ENCODE measurements at regions not wholly inside any gene's neighbourhood (a gene's known extent, or its start where the extent isn't known, plus 50 kb on each side); places are given as distances from the start of the nearest gene placed in this dataset.
"Not testable (repeated sequence)": the region's sequence is repeated elsewhere in the genome, so short reads cannot be mapped to it uniquely, and the experiment has no call there.

DNA sequence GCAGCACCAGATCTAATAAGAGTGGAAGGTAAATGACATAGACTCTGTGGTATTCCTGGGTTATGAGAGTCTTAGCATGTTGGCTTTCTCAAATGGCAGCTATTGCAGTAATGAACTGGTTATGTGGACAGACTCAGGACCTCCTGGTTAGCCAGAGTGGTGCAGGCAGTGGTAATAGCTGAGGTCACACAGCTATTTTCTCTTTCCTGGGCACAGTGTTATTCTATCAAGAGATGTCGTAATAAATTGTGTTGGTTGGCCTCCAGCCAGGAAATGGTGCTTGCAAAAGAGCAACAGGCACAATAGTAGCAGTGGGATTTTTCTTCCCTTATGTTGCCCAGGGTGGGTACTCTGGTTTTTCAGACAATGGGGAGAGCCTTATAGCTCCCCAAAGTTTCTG, 279.2 kb upstream of the FGF16 start:
- no peak for DNase-seq

DNA sequence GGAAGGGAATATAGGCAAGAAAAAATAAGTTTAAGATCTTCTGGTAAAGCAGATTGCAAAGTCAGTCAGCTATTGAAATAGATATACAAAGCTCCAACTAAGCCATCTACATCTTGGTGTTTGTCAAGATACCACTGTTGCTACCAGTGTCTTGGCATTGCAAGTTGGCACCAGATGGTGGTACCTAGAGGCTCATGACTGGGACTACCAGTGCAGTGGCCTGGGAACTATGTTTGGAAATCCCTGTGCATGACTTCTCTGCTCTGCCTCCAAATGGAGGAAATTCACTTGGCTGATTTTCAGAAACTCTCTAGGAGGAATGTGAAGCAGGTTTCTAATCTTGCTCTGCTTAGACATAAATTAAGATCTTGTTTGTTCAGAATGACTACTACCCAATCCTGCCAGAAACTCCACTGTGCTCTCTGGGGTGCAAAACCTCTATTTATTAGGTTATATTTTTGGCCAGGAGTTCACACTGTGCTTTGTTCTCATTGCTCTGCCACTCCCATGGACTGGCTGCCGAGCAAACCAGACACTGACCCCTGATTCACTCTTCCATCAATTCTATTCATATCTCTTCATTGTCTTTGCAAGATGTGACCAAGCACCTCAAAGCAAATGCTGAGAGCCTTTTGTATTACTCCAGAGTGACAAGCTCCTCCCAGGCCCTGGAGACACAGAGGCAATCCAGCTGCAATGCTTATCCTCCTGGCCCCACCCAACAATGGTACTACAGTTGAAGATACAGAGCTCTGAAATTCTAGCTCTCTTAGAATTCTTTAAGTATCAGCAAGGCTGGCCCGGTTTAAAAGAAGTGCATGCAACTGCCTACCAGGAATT, 272.3 kb upstream of the FGF16 start:
- no peak for DNase-seq

- DNase-seq: no peak
These were observed 246.5 kb upstream of the FGF16 start for GRCh38 chrX:77200663-77201062.

- DNase-seq: no peak
These were observed 224.1 kb upstream of the FGF16 start for GRCh38 chrX:77223046-77223445.

- no peak for DNase-seq
These were observed 182.7 kb upstream of the FGF16 start for GRCh38 chrX:77264490-77264889.

DNA sequence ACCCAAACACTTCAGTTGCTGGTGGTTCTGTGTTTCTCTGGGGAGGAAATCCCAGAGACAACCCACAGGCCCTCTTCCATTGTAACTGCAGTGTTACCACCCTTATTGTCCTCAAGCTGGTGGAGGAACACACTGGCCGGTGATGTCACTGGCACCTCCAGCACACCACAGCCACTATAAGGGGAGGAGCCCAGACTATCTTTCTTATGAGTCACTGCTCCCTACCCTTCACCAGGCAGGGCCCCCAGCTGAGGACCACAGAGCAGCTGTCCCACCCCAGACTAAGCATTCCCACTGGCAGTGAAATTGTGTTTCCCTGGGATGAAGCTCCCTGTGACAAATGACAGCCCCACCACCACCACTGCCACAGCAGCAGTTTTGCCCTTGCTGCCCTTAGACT, 171.8 kb upstream of the FGF16 start:
- no peak for DNase-seq

DNA sequence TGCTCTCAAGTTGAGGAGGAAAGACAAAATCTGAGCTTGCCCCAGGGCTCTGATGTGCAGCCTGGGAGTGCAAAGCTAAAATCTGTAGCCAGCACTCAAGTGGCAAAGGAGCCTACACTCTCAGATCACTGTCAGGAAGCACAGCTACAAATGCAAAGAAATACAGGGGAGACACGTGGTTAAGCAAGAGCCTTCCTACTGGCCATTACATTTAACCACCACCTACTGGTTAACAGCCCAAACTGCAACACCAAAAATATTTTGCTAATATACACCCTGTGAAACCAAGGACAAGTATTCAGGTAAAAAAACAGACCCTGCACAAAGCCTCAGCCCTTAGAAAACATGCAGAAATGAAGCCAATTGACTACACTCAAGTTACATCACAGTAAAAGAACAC, 170.4 kb upstream of the FGF16 start:
- no peak for DNase-seq

DNA sequence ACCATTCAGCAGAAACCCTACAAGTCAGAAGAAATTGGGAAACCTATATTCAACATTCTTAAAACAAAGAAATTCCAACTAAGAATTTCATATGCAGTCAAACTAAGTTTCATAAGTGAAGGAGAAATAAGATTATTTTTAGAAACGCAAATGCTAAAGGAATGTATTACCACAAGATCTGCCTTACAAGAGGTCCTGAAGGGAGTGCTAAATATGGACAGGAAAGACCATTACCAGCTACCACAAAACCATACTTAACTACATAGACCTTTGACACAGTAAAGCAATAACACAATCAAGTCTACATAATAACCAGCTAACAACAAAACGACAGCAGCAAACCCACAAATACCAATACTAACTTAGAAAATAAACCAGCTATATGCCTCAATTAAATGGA, 169.3 kb upstream of the FGF16 start:
- no peak for DNase-seq

- DNase-seq: not testable (repeated sequence)
These were observed 167.8 kb upstream of the FGF16 start for GRCh38 chrX:77279373-77279772.

DNA sequence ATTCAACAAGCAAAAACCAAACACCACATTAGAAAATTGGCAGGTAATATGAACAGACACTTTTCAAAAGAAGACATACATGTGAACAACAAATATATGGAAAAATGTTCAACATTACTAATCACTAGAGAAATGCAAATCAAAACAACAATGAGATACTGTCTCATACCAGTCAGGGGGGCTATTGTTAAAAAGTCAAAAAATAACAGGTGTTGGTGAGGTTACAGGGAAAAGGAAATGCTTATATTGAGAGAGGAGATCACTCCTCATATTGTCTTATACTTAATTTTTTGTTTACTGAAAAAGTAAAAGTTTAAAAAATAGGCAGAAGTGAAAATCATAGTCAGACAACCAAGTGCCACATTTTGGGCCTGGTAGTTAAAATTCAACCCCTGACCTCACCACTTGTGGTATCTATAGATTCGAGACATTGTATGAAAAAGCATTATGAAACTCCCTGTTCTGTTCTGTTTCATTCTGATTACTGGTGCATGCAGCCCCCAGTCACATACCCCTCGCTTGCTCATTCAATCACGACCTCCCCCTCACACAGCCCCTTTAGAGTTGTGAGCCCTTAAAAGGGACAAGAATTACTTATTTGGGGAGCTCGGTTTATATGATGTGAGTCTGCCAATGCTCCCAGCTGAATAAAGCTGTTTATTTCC, 153.7 kb upstream of the FGF16 start:
- DNase-seq: no peak

GRCh38 chrX:77298296-77298695, 148.9 kb upstream of the FGF16 start:
- DNase-seq: no peak

DNA sequence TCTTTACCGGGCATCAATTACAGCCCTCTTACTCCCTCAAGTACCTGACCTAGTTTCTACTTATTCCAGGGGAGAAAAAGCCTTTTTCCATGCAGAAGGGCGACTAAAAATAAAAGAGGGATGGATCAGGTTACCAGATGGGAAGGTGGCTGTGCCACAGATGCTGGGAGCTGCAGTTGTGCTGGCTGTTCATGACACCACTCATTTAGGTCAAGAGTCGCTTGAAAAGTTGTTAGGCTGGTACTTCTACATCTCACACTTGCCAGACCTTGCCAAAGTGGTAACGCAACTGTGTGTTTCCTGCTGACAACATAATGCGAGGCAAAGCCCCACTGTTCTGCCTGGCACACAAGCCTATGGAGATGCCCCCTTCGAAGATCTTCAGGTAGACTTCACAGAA, 148.4 kb upstream of the FGF16 start:
- DNase-seq: no peak

DNA sequence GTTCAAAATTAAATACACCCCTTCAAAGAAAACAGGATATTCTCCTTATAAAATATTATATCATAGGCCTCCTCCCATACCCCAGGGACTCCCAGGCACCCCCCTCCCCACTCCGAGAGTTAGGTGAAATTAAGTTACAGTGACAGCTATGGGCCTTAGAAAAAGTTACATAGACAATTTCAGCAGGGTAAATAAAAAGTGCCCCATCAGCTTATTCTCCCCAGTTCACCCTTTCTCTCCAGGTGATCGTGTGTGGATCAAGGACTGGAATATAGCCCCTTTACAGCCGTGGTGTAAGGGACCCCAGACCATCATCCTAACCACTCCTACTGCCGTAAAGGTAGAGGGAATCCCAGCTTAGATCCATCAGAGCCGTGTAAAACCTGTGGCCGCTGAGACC, 147.6 kb upstream of the FGF16 start:
- no peak for DNase-seq

DNA sequence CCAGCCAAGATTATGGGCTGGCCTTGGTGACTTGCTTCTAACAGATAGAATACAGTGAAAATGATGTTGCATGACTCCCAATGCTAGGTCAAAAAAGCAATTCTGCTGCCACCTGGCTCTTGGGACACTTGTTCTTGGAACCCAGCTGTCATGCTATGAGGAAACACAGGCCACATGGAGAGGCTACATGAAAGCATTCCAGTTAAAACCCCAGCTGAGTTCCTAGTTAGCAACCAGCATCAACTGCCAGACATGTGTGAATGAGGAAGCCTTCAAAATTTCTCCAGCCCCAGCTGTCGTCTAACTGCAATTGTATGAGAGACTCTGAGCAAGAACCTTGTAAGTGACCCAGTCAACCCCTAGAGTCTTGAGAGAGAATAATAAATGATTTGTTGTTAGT, 105.2 kb upstream of the FGF16 start:
- DNase-seq: no peak

DNA sequence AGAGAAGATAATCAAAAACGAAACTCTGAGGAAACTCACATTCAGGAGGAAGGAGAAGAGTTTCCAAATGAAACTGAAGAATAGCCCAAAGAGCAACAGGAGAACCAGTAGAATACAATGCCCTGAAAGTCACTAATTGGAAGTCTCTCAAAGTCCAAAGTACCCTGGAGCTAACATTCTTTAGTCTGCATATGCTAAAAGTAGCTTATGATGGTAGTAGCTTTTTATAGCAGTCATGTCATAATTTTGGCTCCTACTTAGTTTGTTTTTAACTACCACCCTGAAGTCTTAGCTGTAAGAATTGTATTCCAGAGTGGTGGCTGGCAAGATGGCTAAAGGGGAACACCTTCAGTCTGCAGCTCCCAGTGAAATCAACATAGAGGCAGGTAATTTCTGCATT, 100.3 kb upstream of the FGF16 start:
- DNase-seq: no peak

DNA sequence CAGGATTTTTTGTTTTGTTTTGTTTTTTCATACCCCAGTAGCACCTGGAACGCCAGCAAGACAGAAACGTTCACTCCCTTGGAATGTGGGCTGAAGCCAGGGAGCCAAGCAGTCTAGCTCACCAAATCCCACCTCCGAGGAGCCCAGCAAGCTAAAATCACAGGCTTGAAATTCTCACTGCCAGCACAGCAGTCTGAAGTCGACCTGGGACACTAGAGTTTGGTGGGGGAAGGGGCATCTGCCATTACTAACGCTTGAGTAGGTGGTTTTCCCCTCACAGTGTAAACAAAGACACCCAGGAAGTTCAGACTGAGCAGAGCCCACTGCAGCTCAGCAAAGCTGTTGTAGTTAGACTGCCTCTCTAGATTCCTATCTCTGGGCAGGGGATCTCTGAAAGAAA, 99.6 kb upstream of the FGF16 start:
- DNase-seq: no peak

- DNase-seq: no peak
These were observed 57.3 kb upstream of the FGF16 start for GRCh38 chrX:77389891-77390290.

- DNase-seq: not testable (repeated sequence)
These were observed 56.8 kb upstream of the FGF16 start for GRCh38 chrX:77390365-77390764.

GRCh38 chrX:77396781-77397180, 50.4 kb upstream of the FGF16 start:
- no peak for DNase-seq

Measured in NCI-H2171 (cell line).